Activated CD8-positive, alpha-beta T cell treated with anti-CD3 and anti-CD28 coated beads for 36 hours (primary cell): ENCODE measurements at regions not wholly inside any gene's neighbourhood (a gene's known extent, or its start where the extent isn't known, plus 50 kb on each side); places are given as distances from the start of the nearest gene placed in this dataset.

Source experiments
- ATAC-seq: fragments of 200-7000 bp; cut with Tn5 transposase; one replicate; pipeline ENCODE4 v1.10.0; 2021; ENCODE audit warnings: mild to moderate bottlenecking, moderate library complexity
- CTCF ChIA-PET: fragments of 350-600 bp; sonication (Branson Sonifier 250); formaldehyde crosslinking; loops from one replicate; lab custom pipeline; 2021; ENCODE audit warnings: antibody characterized with exemption; lab: Charles Lee
- POLR2A ChIA-PET: fragments of 350-600 bp; sonication (Branson Sonifier 250); formaldehyde crosslinking; loops from one replicate; lab custom pipeline; 2021; ENCODE audit warnings: antibody characterized with exemption; lab: Charles Lee
- DNase-seq: peaks from one replicate; pipeline ENCODE4 v3.0.0-alpha.2; 2020
- H3K27ac Mint-ChIP-seq: one replicate; pipeline ENCODE4 v1.8.0; 2021; ENCODE audit warnings: mild to moderate bottlenecking, mixed read lengths
- H3K27me3 Mint-ChIP-seq: one replicate; pipeline ENCODE4 v1.8.0; 2021; ENCODE audit warnings: mixed read lengths
- H3K36me3 Mint-ChIP-seq: one replicate; pipeline ENCODE4 v1.8.0; 2021; ENCODE audit warnings: low read depth, mixed read lengths
- H3K4me1 Mint-ChIP-seq: one replicate; pipeline ENCODE4 v1.8.0; 2021; ENCODE audit warnings: low read depth, mixed read lengths
- H3K4me3 Mint-ChIP-seq: one replicate; pipeline ENCODE4 v1.8.0; 2021; ENCODE audit warnings: mild to moderate bottlenecking, moderate library complexity, mixed read lengths
- H3K9me3 Mint-ChIP-seq: one replicate; pipeline ENCODE4 v1.8.0; 2021; ENCODE audit warnings: mixed read lengths
- intact Hi-C: fragments of 100-400 bp; cut with micrococcal nuclease; formaldehyde crosslinking; loops from one replicate; pipeline ENCODE4 v1.10.0; 2022
- TF ChIP-seq, protein P1 (sequence below): fragments of 200-600 bp; IDR thresholded peaks from one replicate; pipeline ENCODE4 v1.8.0; 2022; ENCODE audit warnings: antibody characterized with exemption, mild to moderate bottlenecking

DNA sequence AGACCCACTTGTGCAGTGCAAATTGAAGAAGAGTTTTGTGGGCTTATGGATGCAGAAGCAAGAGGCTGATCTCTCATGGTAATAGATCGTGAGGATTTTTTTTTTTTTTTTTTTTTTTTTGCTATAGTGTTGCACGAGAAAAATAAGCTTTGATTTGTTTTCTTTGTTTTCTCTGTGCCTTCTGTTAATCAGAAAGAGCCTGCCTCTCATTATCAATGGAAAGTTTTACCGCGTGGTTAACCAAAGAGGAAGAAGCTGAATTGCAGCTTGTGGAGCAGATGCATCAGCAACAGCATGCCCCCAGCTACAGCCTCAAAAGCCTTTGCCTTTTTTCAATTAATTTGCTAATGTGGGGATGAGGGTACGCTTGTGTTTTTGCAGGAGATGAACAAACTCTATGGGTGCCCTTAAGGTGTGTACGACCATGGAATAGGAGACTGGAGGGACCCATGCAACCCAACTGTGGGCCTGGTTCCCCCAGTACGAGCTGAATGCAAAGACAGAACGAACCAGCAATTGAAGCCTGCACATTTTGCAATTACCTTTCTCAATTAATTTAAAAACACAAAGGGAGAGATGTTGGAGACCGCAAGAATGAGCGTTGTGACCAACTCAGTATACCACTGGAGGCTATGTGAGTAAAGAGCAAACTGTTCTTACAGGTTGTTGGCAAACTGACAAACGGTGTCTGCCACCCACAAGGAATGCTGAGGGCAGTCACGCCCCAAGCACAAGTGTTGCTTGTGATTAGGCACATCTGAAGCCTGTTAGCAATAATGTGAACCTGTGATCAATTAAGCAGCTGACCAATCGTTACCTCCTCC, 58.6 kb upstream of the SPRY2 start:
- peak; percentile 62 for ATAC-seq
- ChIA-PET POLR2A (no interaction called here), CTCF (no interaction called here)
- H3K27ac Mint-ChIP-seq = no peak overlapping the region
- peak; percentile 26 for DNase-seq
- peaks cover 28% of the 10 kb centered on the region for H3K4me1 Mint-ChIP-seq
- H3K27me3 Mint-ChIP-seq = no peaks in the 10 kb centered on the region
- intact Hi-C loops = no loop called here
- TF ChIP-seq, protein P1, sequence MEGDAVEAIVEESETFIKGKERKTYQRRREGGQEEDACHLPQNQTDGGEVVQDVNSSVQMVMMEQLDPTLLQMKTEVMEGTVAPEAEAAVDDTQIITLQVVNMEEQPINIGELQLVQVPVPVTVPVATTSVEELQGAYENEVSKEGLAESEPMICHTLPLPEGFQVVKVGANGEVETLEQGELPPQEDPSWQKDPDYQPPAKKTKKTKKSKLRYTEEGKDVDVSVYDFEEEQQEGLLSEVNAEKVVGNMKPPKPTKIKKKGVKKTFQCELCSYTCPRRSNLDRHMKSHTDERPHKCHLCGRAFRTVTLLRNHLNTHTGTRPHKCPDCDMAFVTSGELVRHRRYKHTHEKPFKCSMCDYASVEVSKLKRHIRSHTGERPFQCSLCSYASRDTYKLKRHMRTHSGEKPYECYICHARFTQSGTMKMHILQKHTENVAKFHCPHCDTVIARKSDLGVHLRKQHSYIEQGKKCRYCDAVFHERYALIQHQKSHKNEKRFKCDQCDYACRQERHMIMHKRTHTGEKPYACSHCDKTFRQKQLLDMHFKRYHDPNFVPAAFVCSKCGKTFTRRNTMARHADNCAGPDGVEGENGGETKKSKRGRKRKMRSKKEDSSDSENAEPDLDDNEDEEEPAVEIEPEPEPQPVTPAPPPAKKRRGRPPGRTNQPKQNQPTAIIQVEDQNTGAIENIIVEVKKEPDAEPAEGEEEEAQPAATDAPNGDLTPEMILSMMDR = no peak
- no peaks in the 10 kb centered on the region for H3K36me3 Mint-ChIP-seq
- peaks cover 5% of the 10 kb centered on the region for H3K9me3 Mint-ChIP-seq
- no peak overlapping the region for H3K4me3 Mint-ChIP-seq
